Neuronal stem cell (in vitro differentiated cells): ENCODE measurements at regions not wholly inside any gene's neighbourhood (a gene's known extent, or its start where the extent isn't known, plus 50 kb on each side); places are given as distances from the start of the nearest gene placed in this dataset.

Experiments used
- DNase-seq: peaks from one replicate; pipeline ENCODE4 v3.0.0-alpha.2; 2013; ENCODE audit warnings: low spot score
- H2AFZ ChIP-seq: one replicate; pipeline ENCODE4 v1.6.1; 2013; ENCODE audit warnings: mild to moderate bottlenecking, low read length, inconsistent platforms
- H2AK5ac ChIP-seq: 2 replicates; pipeline ENCODE4 v1.6.1; 2013; ENCODE audit warnings: low read depth, mild to moderate bottlenecking, inconsistent platforms, low read length, moderate library complexity, mixed read lengths
- H2BK120ac ChIP-seq: 2 replicates; pipeline ENCODE4 v1.6.1; 2013; ENCODE audit warnings: low read depth, mild to moderate bottlenecking, inconsistent platforms, low read length, moderate library complexity, mixed read lengths
- H2BK12ac ChIP-seq: one replicate; pipeline ENCODE4 v1.6.1; 2013; ENCODE audit warnings: low read length, inconsistent platforms
- H2BK15ac ChIP-seq: 2 replicates; pipeline ENCODE4 v1.6.1; 2013; ENCODE audit warnings: mild to moderate bottlenecking, low read length, inconsistent platforms, mixed read lengths
- H2BK5ac ChIP-seq: one replicate; pipeline ENCODE4 v1.6.1; 2013; ENCODE audit warnings: inconsistent platforms, mild to moderate bottlenecking, low read length, moderate library complexity
- H3K14ac ChIP-seq: one replicate; pipeline ENCODE4 v1.6.1; 2013; ENCODE audit warnings: low read length, inconsistent platforms
- H3K18ac ChIP-seq: 2 replicates; pipeline ENCODE4 v1.6.1; 2013; ENCODE audit warnings: low read length, inconsistent platforms
- H3K23ac ChIP-seq: 2 replicates; pipeline ENCODE4 v1.6.1; 2013; ENCODE audit warnings: low read depth, mild to moderate bottlenecking, mixed read lengths, low read length, inconsistent platforms; ENCODE audit not compliant: poor library complexity
- H3K27ac ChIP-seq: replicated peaks from 3 replicates; pipeline ENCODE4 v1.5.1; 2013; ENCODE audit warnings: low read length, inconsistent platforms
- H3K27me3 ChIP-seq, 3 experiments: 2 replicates each; pipeline ENCODE4 v1.6.1; 2013; ENCODE audit warnings: low read length in 3 of 3, mild to moderate bottlenecking in 2 of 3, inconsistent platforms in 1 of 3, low read depth in 1 of 3, mixed read lengths in 1 of 3, moderate library complexity in 1 of 3; ENCODE audit not compliant: control insufficient read depth in 3 of 3, insufficient read depth in 3 of 3
- H3K36me3 ChIP-seq, 2 donors: replicated peaks in 1 of 2; 2 replicates each; pipeline ENCODE4 v1.6.1; 2013; ENCODE audit warnings: low read length in 2 of 2; ENCODE audit not compliant: control insufficient read depth in 2 of 2, insufficient read depth in 2 of 2
- H3K4ac ChIP-seq: 2 replicates; pipeline ENCODE4 v1.6.1; 2013; ENCODE audit warnings: inconsistent platforms, mild to moderate bottlenecking, low read length, moderate library complexity
- H3K4me1 ChIP-seq, 2 donors: 1 replicate in 1 of 2; 2 replicates in 1 of 2; pipeline ENCODE4 v1.6.1; 2013; ENCODE audit warnings: low read length in 2 of 2, low read depth in 1 of 2; ENCODE audit not compliant: control insufficient read depth in 2 of 2, insufficient read depth in 1 of 2
- H3K4me2 ChIP-seq: one replicate; pipeline ENCODE4 v1.6.1; 2013; ENCODE audit warnings: mild to moderate bottlenecking, low read length, inconsistent platforms; ENCODE audit not compliant: insufficient read depth, poor library complexity, severe bottlenecking
- H3K4me3 ChIP-seq, 2 donors: 2 replicates each; pipeline ENCODE4 v1.5.1; 2013; ENCODE audit warnings: low read length in 2 of 2, mild to moderate bottlenecking in 2 of 2, inconsistent platforms in 1 of 2, moderate library complexity in 1 of 2
- H3K79me1 ChIP-seq: one replicate; pipeline ENCODE4 v1.6.1; 2013; ENCODE audit warnings: low read depth, mild to moderate bottlenecking, inconsistent platforms, low read length, moderate library complexity
- H3K9ac ChIP-seq: one replicate; pipeline ENCODE4 v1.6.1; 2013; ENCODE audit warnings: mild to moderate bottlenecking, low read depth, low read length, inconsistent platforms; ENCODE audit not compliant: poor library complexity
- H3K9me3 ChIP-seq, 2 donors: replicated peaks in 1 of 2; 2 replicates each; pipeline versions ENCODE3 to v1.6.1; 2013; ENCODE audit warnings: low read length in 2 of 2, mild to moderate bottlenecking in 2 of 2, inconsistent platforms in 1 of 2, low read depth in 1 of 2, mixed read lengths in 1 of 2, moderate library complexity in 1 of 2; ENCODE audit not compliant: control insufficient read depth in 2 of 2, insufficient read depth in 1 of 2
- H4K8ac ChIP-seq: one replicate; pipeline ENCODE4 v1.6.1; 2013; ENCODE audit warnings: low read depth, mild to moderate bottlenecking, inconsistent platforms, low read length, moderate library complexity
- H4K91ac ChIP-seq: one replicate; pipeline ENCODE4 v1.6.1; 2013; ENCODE audit warnings: low read length, low read depth, mild to moderate bottlenecking, inconsistent platforms; ENCODE audit not compliant: poor library complexity
- WGBS, 2 donors: extraction: QIAGEN DNeasy Blood & Tissue Kit; methylation state at CpG; one replicate each; pipeline ENCODE4 v1.1.7; 2013; ENCODE audit warnings: missing lambda C conversion rate in 2 of 2, mixed read lengths in 1 of 2; ENCODE audit not compliant: insufficient read length in 2 of 2, insufficient replicate concordance in 1 of 2; ENCODE audit errors: extremely low coverage in 2 of 2; 5-methylcytosine and 5-hydroxymethylcytosine counted together

DNA sequence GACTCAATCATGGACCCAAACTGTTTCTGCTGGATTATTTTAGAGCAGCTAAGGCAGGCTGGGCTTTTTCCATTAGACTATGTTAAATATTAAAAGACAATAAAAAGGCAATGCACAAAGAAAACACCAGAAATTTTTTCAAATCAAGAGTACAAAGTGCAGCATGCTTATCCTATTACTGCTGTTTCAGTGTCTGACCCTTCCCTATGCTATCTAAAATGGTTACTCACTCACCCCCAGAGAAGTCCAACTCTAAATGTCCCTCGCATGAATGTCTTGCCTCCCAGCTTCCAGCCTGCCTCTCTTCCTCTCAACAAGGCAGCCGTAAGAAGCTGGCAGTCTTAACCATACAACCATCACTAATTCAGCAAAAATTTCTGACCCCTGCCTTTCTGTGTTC lies 108.7 kb upstream of the SYT6 start:
- Histone ChIP-seq H3K9me3 (no peaks in the 10 kb centered on the region), H3K36me3 (no peaks in the 10 kb centered on the region), H3K4ac (no peak overlapping the region), H3K27me3 (no peaks in the 10 kb centered on the region), H2AK5ac (no peak overlapping the region), H4K91ac (no peak overlapping the region), H2BK120ac (no peak overlapping the region), H3K4me2 (no peak overlapping the region), H3K14ac (no peak overlapping the region), H3K4me1 (peaks cover 0 to 5% of the 10 kb centered on the region in 2 donors), H2AFZ (no peak overlapping the region), H2BK15ac (no peak overlapping the region), H3K79me1 (no peaks in the 10 kb centered on the region), H4K8ac (no peak overlapping the region), H3K4me3 (no peak overlapping the region), H3K9ac (no peak overlapping the region), H2BK12ac (no peak overlapping the region), H3K18ac (no peak overlapping the region), H2BK5ac (no peak overlapping the region), H3K23ac (no peak overlapping the region), H3K27ac (no peak overlapping the region)
- no CpG with 5 or more reads among the region's 2 CpGs for WGBS, 2 donors
- no peak for DNase-seq

DNA sequence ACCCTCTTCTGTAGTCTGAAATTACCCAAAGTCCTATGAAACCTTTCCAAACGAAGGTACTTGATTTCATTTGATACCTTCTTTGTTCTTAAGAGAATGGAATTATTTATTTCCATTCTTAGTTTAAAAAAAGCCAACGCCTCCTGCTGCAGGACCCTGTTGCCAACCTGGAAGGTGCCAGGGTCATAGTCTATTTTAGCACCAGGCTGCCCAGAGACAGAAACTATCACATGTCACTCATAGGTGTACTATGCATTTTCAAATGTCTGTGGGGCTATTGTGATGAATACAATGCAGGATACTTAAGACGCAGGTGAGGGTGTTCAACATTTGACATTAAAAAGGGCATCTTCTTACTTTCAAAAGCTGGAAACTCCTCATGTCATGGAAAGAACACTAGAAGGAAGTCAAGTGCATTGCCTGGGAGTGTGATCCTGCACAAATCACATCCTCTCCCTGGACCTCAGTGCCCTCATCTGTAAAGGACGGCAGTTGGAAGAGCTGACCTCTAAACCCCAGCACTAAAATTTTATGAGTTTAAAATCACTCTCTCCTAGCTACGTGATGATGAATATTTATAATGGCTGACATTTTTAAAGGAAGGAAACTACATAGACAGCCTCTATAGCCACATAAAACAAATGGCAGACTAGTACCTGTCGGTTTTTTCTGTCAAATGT lies 107.3 kb upstream of the SYT6 start:
- Histone ChIP-seq H2BK120ac (no peak overlapping the region), H3K23ac (no peak overlapping the region), H3K4ac (no peak overlapping the region), H3K9ac (no peak overlapping the region), H3K27me3 (no peaks in the 10 kb centered on the region), H4K8ac (no peak overlapping the region), H3K4me2 (no peak overlapping the region), H2AFZ (no peak overlapping the region), H3K27ac (no peak overlapping the region), H3K4me3 (no peak overlapping the region), H3K18ac (no peak overlapping the region), H3K36me3 (no peaks in the 10 kb centered on the region), H2BK15ac (no peak overlapping the region), H2BK12ac (no peak overlapping the region), H3K14ac (no peak overlapping the region), H2BK5ac (no peak overlapping the region), H3K79me1 (no peaks in the 10 kb centered on the region), H3K9me3 (no peaks in the 10 kb centered on the region), H4K91ac (no peak overlapping the region), H2AK5ac (no peak overlapping the region), H3K4me1 (peaks cover 0 to 5% of the 10 kb centered on the region in 2 donors)
- WGBS, 2 donors, result no CpG with 5 or more reads among the region's 6 CpGs
- DNase-seq, result no peak

DNA sequence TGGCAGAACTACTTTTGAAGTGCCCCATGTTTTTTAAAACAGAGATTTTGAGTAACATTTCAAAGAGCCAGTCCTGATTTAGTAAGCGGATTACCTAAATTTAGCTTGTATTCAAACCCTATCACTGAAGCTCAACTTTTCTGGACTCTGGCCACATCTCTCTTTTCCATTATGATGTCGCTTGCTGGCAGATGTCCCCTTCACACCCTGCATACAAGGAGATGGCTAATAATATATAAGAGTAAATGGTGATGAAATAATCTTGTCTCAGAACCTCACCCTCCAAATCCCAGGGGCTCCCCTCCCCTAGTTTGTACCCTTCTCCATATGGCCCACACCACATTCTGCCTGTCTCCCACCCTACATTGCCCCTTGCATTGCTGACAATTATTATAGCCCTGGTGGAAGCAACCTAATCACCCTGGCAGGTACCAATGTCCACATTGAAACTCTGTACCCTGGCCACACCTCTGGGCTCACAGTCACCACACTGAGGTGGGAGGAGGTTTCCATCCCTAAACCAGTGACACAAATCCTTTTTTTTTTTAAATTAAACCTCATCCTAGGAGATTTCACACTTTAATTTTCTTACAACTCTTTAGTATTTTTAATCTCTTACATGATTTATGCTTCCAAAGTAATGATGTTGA lies 106.0 kb upstream of the SYT6 start:
- Histone ChIP-seq H3K4me2 (no peak overlapping the region), H3K23ac (no peak overlapping the region), H2BK120ac (no peak overlapping the region), H2BK5ac (no peak overlapping the region), H2AK5ac (no peak overlapping the region), H3K4me3 (no peak overlapping the region), H3K79me1 (no peaks in the 10 kb centered on the region), H3K9me3 (peaks cover 0 to 2% of the 10 kb centered on the region in 2 donors), H2AFZ (no peak overlapping the region), H3K4ac (no peak overlapping the region), H3K27me3 (no peaks in the 10 kb centered on the region), H4K8ac (no peak overlapping the region), H2BK15ac (no peak overlapping the region), H3K18ac (no peak overlapping the region), H2BK12ac (no peak overlapping the region), H3K4me1 (peaks cover 0 to 5% of the 10 kb centered on the region in 2 donors), H3K9ac (no peak overlapping the region), H3K14ac (no peak overlapping the region), H4K91ac (no peak overlapping the region), H3K27ac (no peak overlapping the region), H3K36me3 (no peaks in the 10 kb centered on the region)
- no CpG with 5 or more reads among the region's 2 CpGs for WGBS, 2 donors
- no peak for DNase-seq

DNA sequence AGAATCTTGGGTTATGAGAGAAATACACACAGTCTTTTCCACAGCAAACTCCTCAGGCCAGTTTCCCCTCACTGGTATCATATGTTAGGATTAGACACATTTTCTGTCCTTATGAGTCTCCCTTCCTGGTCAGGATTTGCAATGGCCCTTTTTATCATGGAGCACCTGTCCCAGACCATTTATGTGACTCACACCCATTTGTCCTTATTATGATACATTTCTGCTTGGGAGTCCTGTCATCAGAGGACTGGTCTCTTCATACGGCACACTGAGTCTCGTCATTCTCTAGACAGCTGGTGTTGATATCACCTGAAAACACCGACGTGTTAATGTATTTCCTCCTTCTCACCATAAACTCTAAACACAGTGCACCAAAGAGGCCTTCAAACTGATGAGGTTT lies 105.0 kb upstream of the SYT6 start:
- H3K9ac ChIP-seq, result no peak overlapping the region
- no peak overlapping the region for H2BK12ac ChIP-seq
- H4K8ac ChIP-seq, result no peak overlapping the region
- H3K23ac ChIP-seq, result no peak overlapping the region
- no peak overlapping the region for H2BK5ac ChIP-seq
- WGBS, 2 donors, result no CpG with 5 or more reads among the region's 4 CpGs
- no peaks in the 10 kb centered on the region for H3K27me3 ChIP-seq
- H3K4me1 ChIP-seq, result peaks cover 0 to 2% of the 10 kb centered on the region in 2 donors
- no peak overlapping the region for H3K14ac ChIP-seq
- H3K36me3 ChIP-seq, result no peaks in the 10 kb centered on the region
- DNase-seq, result no peak
- no peak overlapping the region for H3K27ac ChIP-seq
- no peak overlapping the region for H3K4me2 ChIP-seq
- no peaks in the 10 kb centered on the region for H3K79me1 ChIP-seq
- no peak overlapping the region for H3K4ac ChIP-seq
- no peak overlapping the region for H2BK15ac ChIP-seq
- peaks cover 0 to 3% of the 10 kb centered on the region in 2 donors for H3K9me3 ChIP-seq
- no peak overlapping the region for H4K91ac ChIP-seq
- no peak overlapping the region for H3K4me3 ChIP-seq
- H2BK120ac ChIP-seq, result no peak overlapping the region
- H2AK5ac ChIP-seq, result no peak overlapping the region
- no peak overlapping the region for H3K18ac ChIP-seq
- no peak overlapping the region for H2AFZ ChIP-seq
